Testis (tissue), 2 donors: ENCODE measurements at regions not wholly inside any gene's neighbourhood (a gene's known extent, or its start where the extent isn't known, plus 50 kb on each side); places are given as distances from the start of the nearest gene placed in this dataset.

ENCODE experiments used
- POLR2A ChIP-seq: fragments of 450-650 bp; IDR thresholded peaks from one replicate; pipeline ENCODE4 v1.6.1; 2017; ENCODE audit warnings: antibody characterized with exemption, mild to moderate bottlenecking, moderate library complexity
- TF ChIP-seq, protein P1 (sequence below), 3 experiments: fragments of 450-650 bp in 2 of 3; fragments of 200-600 bp in 1 of 3; sonication (generic) in 1 of 3; IDR thresholded peaks; one replicate each; pipeline ENCODE4 v1.5.1; 2016 to 2019; ENCODE audit warnings: antibody characterized with exemption in 3 of 3, mild to moderate bottlenecking in 2 of 3, moderate library complexity in 1 of 3

DNA sequence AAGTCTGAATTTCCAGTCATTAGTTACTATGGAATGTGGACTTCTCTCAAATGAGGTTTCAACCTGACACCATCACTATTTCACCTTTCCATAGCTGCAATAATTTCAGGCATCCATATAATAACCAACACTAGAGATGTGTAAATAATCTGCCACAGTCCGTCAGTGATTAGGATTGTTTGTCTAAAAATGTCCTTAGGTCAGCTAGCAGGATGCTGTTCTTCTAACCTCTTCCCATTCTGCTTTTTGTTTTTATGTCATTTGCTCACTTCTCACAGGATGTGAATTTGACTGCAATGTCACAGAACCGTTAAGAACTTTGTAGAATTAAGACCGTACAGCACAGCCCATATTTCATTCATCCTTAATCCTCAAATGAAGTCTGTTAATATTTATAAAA, 166.4 kb upstream of the RASA1 start:
- TF ChIP-seq, protein P1, sequence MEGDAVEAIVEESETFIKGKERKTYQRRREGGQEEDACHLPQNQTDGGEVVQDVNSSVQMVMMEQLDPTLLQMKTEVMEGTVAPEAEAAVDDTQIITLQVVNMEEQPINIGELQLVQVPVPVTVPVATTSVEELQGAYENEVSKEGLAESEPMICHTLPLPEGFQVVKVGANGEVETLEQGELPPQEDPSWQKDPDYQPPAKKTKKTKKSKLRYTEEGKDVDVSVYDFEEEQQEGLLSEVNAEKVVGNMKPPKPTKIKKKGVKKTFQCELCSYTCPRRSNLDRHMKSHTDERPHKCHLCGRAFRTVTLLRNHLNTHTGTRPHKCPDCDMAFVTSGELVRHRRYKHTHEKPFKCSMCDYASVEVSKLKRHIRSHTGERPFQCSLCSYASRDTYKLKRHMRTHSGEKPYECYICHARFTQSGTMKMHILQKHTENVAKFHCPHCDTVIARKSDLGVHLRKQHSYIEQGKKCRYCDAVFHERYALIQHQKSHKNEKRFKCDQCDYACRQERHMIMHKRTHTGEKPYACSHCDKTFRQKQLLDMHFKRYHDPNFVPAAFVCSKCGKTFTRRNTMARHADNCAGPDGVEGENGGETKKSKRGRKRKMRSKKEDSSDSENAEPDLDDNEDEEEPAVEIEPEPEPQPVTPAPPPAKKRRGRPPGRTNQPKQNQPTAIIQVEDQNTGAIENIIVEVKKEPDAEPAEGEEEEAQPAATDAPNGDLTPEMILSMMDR (IDR thresholded peaks at IDR 0.05): no peak
- no peak for TF ChIP-seq POLR2A
